Parathyroid adenoma (tissue), 2 donors: ENCODE measurements at regions not wholly inside any gene's neighbourhood (a gene's known extent, or its start where the extent isn't known, plus 50 kb on each side); places are given as distances from the start of the nearest gene placed in this dataset.

ENCODE experiments used
- H2AFZ ChIP-seq: fragments of 300-600 bp; sonication (generic); one replicate; pipeline ENCODE4 v1.7.0; 2017; ENCODE audit warnings: antibody characterized with exemption, mild to moderate bottlenecking
- H3K27ac ChIP-seq: fragments of 300-600 bp; sonication (generic); one replicate; pipeline ENCODE4 v1.7.0; 2017
- H3K27me3 ChIP-seq: fragments of 300-600 bp; sonication (generic); one replicate; pipeline ENCODE4 v1.7.0; 2017; ENCODE audit warnings: low read length; ENCODE audit not compliant: control insufficient read depth, insufficient read depth
- H3K36me3 ChIP-seq: fragments of 300-600 bp; sonication (generic); one replicate; pipeline ENCODE4 v1.7.0; 2017; ENCODE audit warnings: low read length; ENCODE audit not compliant: control insufficient read depth, insufficient read depth
- H3K4me1 ChIP-seq: fragments of 300-600 bp; sonication (generic); one replicate; pipeline ENCODE4 v1.7.0; 2017; ENCODE audit warnings: control low read depth
- H3K4me2 ChIP-seq: fragments of 300-600 bp; sonication (generic); one replicate; pipeline ENCODE4 v1.7.0; 2017; ENCODE audit warnings: low read length
- H3K4me3 ChIP-seq: fragments of 300-600 bp; sonication (generic); one replicate; pipeline ENCODE4 v1.7.0; 2017; ENCODE audit warnings: low read depth, low read length
- H3K79me2 ChIP-seq: fragments of 300-600 bp; sonication (generic); one replicate; pipeline ENCODE4 v1.7.0; 2017; ENCODE audit warnings: control low read depth
- H3K9ac ChIP-seq: fragments of 300-600 bp; sonication (generic); one replicate; pipeline ENCODE4 v1.7.0; 2017; ENCODE audit warnings: mild to moderate bottlenecking
- H3K9me3 ChIP-seq: fragments of 300-600 bp; sonication (generic); one replicate; pipeline ENCODE4 v1.7.0; 2017; ENCODE audit warnings: low read length; ENCODE audit not compliant: control insufficient read depth
- CTCF ChIP-seq: fragments of 300-600 bp; sonication (generic); IDR thresholded peaks from one replicate; pipeline ENCODE4 v1.7.0; 2017; ENCODE audit warnings: antibody characterized with exemption, mild to moderate bottlenecking
- donor health status: primary hyperparathyroidism.

GRCh38 chr12:77372026-77372425, 306.7 kb upstream of the E2F7 start:
- Histone ChIP-seq H3K9me3 (no peaks in the 10 kb centered on the region), H3K36me3 (no peaks in the 10 kb centered on the region), H3K27me3 (no peaks in the 10 kb centered on the region), H3K79me2 (peaks cover 2% of the 10 kb centered on the region), H2AFZ (no peak overlapping the region), H3K4me3 (no peak overlapping the region), H3K4me1 (no peaks in the 10 kb centered on the region), H3K27ac (no peak overlapping the region), H3K9ac (no peak overlapping the region), H3K4me2 (no peak overlapping the region)
- TF ChIP-seq CTCF, result no peak

- Histone ChIP-seq H3K27ac (no peak overlapping the region), H3K9ac (no peak overlapping the region), H3K27me3 (no peaks in the 10 kb centered on the region), H3K4me2 (no peak overlapping the region), H2AFZ (no peak overlapping the region), H3K79me2 (no peaks in the 10 kb centered on the region), H3K36me3 (no peaks in the 10 kb centered on the region), H3K4me1 (no peaks in the 10 kb centered on the region), H3K4me3 (no peak overlapping the region), H3K9me3 (no peaks in the 10 kb centered on the region)
- no peak for TF ChIP-seq CTCF
These were observed 303.0 kb upstream of the E2F7 start for GRCh38 chr12:77368379-77368778.

- Histone ChIP-seq H3K27me3 (no peaks in the 10 kb centered on the region), H2AFZ (no peak overlapping the region), H3K4me1 (no peaks in the 10 kb centered on the region), H3K9ac (no peak overlapping the region), H3K27ac (no peak overlapping the region), H3K4me3 (no peak overlapping the region), H3K36me3 (no peaks in the 10 kb centered on the region), H3K79me2 (no peaks in the 10 kb centered on the region), H3K9me3 (no peaks in the 10 kb centered on the region), H3K4me2 (no peak overlapping the region)
- TF ChIP-seq CTCF, result no peak
These were observed 301.2 kb upstream of the E2F7 start for GRCh38 chr12:77366616-77367015.

- Histone ChIP-seq H3K4me3 (no peak overlapping the region), H3K36me3 (no peaks in the 10 kb centered on the region), H3K27me3 (no peaks in the 10 kb centered on the region), H3K9ac (no peak overlapping the region), H3K4me1 (no peaks in the 10 kb centered on the region), H3K4me2 (no peak overlapping the region), H3K9me3 (no peaks in the 10 kb centered on the region), H2AFZ (no peak overlapping the region), H3K79me2 (no peaks in the 10 kb centered on the region), H3K27ac (no peak overlapping the region)
- no peak for TF ChIP-seq CTCF
These were observed 299.0 kb upstream of the E2F7 start for GRCh38 chr12:77364400-77364799.

- no peak for TF ChIP-seq CTCF
- H3K27me3 ChIP-seq, result no peaks in the 10 kb centered on the region
- H3K9ac ChIP-seq, result no peak overlapping the region
- H3K36me3 ChIP-seq, result no peaks in the 10 kb centered on the region
- H3K27ac ChIP-seq, result no peak overlapping the region
- no peak overlapping the region for H2AFZ ChIP-seq
- H3K4me2 ChIP-seq, result no peak overlapping the region
- no peaks in the 10 kb centered on the region for H3K9me3 ChIP-seq
- no peak overlapping the region for H3K4me3 ChIP-seq
- H3K4me1 ChIP-seq, result no peaks in the 10 kb centered on the region
- peaks cover 3% of the 10 kb centered on the region for H3K79me2 ChIP-seq
These were observed 297.3 kb upstream of the E2F7 start for GRCh38 chr12:77362509-77363210.
